ENCODE measurements at regions not wholly inside any gene's neighbourhood (a gene's known extent, or its start where the extent isn't known, plus 50 kb on each side); places are given as distances from the start of the nearest gene placed in this dataset.

- TF ChIP-seq, protein P1, sequence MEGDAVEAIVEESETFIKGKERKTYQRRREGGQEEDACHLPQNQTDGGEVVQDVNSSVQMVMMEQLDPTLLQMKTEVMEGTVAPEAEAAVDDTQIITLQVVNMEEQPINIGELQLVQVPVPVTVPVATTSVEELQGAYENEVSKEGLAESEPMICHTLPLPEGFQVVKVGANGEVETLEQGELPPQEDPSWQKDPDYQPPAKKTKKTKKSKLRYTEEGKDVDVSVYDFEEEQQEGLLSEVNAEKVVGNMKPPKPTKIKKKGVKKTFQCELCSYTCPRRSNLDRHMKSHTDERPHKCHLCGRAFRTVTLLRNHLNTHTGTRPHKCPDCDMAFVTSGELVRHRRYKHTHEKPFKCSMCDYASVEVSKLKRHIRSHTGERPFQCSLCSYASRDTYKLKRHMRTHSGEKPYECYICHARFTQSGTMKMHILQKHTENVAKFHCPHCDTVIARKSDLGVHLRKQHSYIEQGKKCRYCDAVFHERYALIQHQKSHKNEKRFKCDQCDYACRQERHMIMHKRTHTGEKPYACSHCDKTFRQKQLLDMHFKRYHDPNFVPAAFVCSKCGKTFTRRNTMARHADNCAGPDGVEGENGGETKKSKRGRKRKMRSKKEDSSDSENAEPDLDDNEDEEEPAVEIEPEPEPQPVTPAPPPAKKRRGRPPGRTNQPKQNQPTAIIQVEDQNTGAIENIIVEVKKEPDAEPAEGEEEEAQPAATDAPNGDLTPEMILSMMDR (IDR thresholded peaks at IDR 0.05; ENCODE audit: low read depth, low read length): no peak
- DNase-seq (ENCODE audit: low read depth in 2 of 2): no peak
- no peak overlapping the region for H3K4me3 ChIP-seq (replicated peaks in 1 of 2; ENCODE audit: low read depth in 2 of 2, low read length in 2 of 2)
Measured at GRCh38 chr16:80294172-80294571, 246.6 kb upstream of the DYNLRB2 start.

DNA sequence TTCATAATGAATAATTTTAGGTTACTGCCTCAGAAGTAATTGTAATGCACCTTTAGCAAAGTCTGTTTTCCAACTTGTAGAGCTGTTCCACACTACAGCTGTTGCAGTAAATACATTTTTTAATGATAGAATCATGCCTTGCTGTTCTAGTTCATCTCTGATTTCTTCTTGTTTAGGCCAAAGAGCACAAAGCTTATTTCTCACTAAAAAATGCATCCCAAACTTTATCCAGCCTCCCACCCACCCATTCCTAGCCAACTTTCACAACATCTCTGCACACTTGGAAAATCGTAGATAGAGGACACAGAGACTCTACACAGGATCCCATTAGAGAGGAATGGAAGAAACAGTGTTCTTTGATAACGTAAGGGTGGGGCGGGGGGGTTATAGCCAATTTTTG lies 252.2 kb upstream of the DYNLRB2 start:
- DNase-seq (ENCODE audit: low read depth in 2 of 2): no peak
- TF ChIP-seq, protein P1 (IDR thresholded peaks at IDR 0.05; ENCODE audit: low read depth, low read length): no peak
- H3K4me3 ChIP-seq (replicated peaks in 1 of 2; ENCODE audit: low read depth in 2 of 2, low read length in 2 of 2): no peak overlapping the region

- DNase-seq (ENCODE audit: low read depth in 2 of 2): no peak
- no peak overlapping the region for H3K4me3 ChIP-seq (replicated peaks in 1 of 2; ENCODE audit: low read depth in 2 of 2, low read length in 2 of 2)
- TF ChIP-seq, protein P1 (IDR thresholded peaks at IDR 0.05; ENCODE audit: low read depth, low read length): no peak
Measured at GRCh38 chr16:80287674-80288073, 253.1 kb upstream of the DYNLRB2 start.

GRCh38 chr16:80285104-80285503 lies 255.7 kb upstream of the DYNLRB2 start:
- TF ChIP-seq, protein P1 (IDR thresholded peaks at IDR 0.05; ENCODE audit: low read depth, low read length): no peak
- no peak overlapping the region for H3K4me3 ChIP-seq (replicated peaks in 1 of 2; ENCODE audit: low read depth in 2 of 2, low read length in 2 of 2)
- peak in 1 of 2 donors; percentile 81 for DNase-seq (ENCODE audit: low read depth in 2 of 2)

DNA sequence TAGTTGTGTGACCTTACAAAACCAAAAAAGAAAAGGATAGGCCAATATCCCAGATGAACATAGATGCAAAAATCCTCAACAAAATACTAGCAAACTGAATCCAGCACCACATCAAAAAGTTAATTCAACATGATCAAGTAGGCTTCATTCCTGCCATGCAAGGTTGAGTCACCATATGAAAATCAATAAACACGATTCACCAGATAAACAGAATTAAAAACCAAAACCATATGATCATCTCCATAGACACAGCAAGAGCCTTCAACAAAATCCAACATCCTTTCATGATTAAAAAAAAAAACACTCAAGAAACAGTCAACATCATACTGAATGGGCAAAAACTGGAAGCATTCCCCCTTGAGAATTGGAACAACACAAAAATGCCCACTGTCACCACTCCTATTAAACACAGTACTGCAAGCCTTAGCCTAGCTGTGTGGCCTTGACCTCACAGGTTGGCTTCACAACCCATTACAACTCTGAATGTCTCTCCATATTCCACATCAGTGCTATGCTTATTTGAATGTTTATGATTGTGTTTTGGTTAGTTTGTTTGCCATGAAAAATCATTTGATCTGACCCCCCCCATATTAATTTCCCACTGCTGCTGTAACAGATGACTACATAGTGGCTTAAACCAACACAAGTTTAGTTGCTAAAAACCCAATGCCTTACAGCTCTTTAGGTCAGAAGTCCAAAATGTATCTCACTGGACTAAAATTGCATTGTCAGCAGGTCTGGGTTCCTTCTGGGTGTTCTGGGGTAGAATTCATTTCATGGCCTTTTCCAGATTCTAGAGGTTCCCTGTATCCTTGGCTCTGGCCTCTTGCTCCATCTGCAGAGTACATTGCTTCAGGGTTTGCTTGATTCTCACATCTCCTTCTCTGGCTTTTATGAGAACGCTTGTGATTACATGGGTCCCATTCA lies 257.1 kb upstream of the DYNLRB2 start:
- TF ChIP-seq, protein P1 (IDR thresholded peaks at IDR 0.05; ENCODE audit: low read depth, low read length): no peak
- no peak overlapping the region for H3K4me3 ChIP-seq (replicated peaks in 1 of 2; ENCODE audit: low read depth in 2 of 2, low read length in 2 of 2)
- no peak for DNase-seq (ENCODE audit: low read depth in 2 of 2)

GRCh38 chr16:80280557-80280956 lies 260.2 kb upstream of the DYNLRB2 start:
- no peak overlapping the region for H3K4me3 ChIP-seq (replicated peaks in 1 of 2; ENCODE audit: low read depth in 2 of 2, low read length in 2 of 2)
- TF ChIP-seq, protein P1 (IDR thresholded peaks at IDR 0.05; ENCODE audit: low read depth, low read length): no peak
- DNase-seq (ENCODE audit: low read depth in 2 of 2): no peak
